Stimulated activated CD4-positive, alpha-beta T cell treated with anti-CD3 and anti-CD28 coated beads, Interleukin-4, amount 100 ng/mL, for 1 hour (primary cell): ENCODE measurements at regions not wholly inside any gene's neighbourhood (a gene's known extent, or its start where the extent isn't known, plus 50 kb on each side); places are given as distances from the start of the nearest gene placed in this dataset.

Experiments
- DNase-seq: peaks from one replicate; pipeline ENCODE4 v3.0.0-alpha.2; 2020

DNA sequence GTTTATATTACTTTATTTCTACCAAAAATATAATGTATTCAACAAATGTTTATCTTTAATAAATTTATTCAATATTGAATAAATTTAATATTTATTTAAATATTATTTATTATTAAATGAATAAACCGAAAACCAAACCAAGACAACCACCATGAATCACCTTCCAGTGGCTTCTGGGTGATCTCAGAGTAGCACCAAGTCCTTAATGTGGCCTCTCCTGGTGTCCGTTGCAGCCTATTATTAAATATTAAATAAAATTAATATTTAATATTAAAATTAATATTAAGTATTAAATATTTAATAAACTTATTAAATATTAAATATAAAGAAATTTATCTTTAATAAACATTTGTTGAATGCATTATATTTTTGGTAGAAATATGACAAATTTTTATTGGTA is 143.3 kb upstream of the PLPP4 start:
- DNase-seq, result no peak

DNA sequence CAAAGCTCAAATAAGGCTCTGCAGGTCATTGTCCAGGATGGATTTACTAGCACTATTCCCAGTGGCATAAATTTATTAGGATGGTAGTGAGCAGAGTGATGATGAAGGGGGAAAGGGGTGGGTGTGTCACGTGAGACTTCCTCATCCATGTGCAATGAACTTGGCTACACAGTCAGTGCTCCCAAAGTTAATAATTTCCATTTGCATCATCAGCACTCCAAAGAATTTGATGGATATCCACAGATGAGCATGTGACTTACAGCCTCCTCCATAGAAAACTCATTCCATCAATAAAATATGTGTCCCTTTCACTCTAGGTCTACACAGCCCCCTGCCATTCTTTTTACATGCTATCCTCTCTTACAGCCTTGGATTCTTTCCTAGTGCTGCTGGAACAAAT is 142.6 kb upstream of the PLPP4 start:
- no peak for DNase-seq

DNA sequence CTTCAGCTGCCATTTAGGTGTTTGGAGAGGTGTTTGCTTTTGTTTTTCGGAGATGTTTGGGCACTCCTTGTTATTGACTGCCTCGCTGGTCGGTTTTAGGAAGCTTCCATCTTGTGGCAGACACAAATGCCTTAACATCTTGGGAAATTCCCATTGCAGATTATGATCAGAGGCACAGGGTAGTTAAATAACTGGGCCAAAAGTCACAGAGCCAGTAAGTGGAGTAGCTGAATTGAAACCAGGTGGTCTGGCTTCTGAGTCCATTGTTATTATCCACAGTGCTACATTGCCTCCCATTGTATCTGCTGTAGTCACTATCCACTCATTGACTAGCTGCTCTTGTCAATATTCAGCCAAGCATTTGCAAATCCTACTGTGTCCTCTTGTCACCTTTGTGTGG is 138.2 kb upstream of the PLPP4 start:
- no peak for DNase-seq

DNA sequence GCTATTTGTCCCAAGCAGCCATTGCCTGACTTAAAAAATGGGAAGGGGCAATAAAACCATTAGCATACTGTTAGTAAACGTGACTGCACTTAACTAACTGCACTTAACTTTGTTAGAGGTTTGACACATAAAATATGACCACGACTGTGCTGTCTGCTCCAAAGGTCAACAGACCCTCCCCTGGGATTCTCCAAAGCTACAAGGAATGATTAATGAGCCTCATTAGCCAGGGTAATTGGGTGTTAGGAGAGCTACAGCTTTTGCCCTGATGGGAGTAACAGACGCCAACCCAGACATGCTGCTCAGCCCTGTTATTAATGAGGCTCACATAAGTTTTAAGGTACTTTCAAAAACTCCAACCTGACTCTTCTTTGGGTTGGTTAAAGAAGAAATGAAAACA is 129.4 kb upstream of the PLPP4 start:
- no peak for DNase-seq

DNA sequence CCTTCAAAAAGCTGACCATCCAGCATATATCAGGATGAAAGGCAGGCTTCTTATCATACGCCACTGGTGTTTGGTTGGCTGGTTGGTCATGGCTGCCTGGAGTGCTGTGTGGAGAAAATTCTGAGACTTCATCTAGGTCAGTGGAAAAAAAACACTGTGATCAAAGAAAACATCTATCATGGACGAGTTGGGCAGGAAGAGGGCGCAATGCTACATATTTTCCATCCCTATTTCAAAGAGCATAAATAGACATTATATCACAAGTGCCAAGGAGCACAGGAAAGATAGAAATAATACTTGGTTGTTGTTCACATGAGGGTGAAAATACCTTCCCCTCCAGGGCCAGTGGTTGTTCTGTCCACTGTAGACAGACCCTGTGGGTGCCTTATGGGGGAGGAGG is 128.4 kb upstream of the PLPP4 start:
- no peak for DNase-seq

DNA sequence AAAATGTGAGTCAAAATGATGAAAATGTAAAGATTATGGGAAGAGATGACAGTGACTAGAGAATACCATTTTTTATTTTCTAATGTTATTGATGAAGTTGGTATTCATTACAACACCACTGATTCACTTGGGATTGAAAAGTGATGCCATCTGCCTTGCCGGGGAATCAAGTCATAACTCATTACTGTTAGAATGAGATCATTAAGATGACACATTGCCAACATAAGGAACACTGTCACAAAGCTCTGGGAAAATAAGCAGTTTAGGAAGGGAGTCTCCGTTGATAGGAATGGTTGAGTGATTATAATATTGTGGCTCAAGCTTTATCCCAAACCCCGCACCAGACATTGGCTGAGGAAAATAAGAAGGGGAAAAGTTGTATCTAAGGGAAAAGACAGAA is 121.5 kb upstream of the PLPP4 start:
- DNase-seq, result no peak

DNA sequence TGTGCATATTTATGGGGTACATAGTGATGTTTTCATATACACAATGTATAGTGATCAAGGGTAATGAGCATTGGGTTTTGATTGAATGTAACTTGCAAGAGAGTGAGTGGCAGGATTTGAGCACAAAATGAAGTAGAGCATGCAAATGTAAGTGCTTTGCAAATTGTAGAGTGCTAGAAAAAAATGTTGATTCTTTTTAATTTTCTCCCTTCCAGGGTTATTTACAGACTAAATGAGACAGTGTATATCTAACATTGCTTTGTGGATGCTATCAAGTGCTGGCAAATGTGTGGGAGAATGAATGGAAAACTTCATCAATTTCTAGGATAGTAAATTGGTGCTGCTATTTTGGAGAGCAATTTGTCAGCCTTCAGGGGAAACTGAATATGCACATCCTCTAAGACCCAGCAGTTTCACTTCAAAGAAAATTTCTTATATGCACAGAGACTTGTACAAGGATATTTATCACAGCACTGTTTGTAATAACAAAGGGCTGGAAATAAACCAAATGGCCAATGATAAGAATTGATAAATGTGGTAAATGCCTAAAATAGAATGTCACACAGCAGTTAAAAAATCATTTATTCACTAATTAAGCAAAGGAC is 120.6 kb upstream of the PLPP4 start:
- DNase-seq, result no peak

DNA sequence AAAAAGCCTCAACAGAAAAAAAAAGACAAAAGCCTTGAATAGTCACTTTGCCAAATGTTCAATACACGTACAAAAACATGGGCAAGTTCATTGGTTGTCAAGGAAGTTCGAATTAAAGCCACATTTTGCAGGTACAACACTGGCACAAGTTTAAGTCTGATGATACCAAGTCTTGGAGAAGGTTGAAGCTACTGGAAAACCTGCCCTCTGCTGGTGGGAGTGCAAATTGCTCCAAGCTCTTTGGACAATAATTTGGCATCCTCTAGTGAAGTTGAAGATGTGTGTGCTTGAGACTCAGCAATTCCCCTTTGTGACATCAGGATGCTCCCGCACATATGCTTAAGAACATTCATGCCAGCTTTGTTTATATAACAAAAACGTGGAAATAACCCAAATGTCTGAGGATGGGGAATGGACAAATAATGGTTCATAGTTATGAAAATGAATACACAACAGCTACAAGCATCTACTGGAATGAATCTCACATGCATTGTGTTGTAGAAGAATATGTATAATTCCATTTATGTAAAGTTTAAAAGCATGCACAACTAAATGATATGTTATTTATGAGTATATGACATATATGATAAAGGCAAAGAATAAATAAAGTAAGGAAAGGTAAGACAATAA is 120.0 kb upstream of the PLPP4 start:
- DNase-seq, result peak; percentile 61

DNA sequence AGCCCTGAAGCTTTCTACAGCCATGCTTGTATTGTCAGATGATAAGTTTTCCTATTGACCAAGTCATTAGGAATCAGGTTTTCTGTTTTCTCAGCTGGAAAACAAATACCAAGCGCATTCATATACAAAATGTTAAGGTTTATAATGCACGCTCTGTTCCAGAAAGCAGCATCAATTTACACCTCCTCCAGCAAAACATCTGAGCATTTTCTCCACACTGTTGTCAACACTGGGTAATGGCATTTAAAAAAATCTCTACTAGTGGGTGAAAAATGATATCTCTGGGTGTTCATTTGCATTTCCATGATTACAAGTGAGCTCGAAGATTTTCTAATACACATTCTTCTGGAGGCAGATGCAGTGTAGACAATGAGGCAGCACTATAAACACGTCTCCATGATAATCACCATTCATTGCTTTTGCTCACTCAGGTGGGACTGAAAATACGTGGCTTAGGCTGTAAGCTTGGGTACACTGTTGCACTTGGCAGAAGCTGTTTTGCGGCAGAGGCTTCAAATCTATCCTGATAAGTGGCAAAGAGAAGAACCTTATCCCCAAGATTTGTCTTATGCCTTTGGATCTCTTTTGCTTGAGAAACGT is 114.8 kb upstream of the PLPP4 start:
- DNase-seq, result no peak

DNA sequence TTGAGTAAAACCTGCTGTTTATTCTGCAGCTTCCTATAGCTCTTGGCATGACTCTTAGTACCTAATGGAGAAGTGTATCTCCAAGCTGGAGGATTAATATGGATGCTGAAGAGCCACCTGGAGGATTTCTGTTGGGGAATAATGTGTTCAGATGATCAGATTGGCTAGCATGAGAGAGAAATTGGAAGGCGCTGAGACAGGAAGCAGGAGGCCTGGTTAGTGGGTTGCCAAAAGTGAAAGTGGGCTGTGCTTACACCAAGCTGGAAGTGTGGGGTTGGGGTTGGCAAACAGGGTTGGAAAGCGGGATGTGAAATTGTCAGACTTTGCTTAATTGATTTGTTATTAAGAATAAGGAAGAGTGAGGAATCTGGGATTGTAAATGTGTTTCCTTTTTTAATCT is 111.8 kb upstream of the PLPP4 start:
- no peak for DNase-seq

DNA sequence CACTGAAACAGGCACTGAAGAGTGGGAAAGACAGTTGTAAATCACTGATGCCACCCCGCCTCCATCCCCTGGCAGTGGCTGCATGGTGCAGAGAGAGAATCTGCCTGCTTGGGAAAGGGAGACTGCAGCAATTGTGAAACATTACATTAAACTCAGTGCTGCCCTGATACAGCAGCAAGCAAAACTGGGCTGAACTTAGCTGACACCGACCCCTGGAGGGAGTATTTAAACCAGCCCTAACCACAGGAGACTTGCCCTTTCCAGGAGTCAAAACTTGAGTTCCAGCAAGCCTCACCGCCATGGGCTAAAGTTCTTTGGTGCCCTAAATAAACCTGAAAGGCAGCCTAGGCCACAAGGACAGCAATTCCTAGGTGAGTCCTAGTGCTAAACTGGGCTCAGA is 109.4 kb upstream of the PLPP4 start:
- DNase-seq, result no peak

DNA sequence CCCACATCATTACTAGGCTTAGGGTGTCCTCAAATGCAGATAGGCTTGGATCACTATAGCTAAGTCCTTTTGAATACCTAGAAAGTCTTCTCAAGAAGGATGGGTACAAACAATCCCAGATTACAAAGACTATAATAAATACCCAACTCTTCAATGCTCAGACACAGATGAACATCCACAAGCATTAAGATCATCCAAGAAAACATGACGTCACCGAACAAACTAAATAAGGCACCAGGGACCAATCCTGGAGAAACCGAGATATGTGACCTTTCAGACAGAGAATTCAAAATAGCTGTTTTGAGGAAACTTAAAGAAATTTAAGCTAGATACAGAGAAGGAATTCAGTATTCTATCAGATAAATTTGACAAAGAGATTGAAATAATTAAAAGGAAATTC is 108.0 kb upstream of the PLPP4 start:
- no peak for DNase-seq

DNA sequence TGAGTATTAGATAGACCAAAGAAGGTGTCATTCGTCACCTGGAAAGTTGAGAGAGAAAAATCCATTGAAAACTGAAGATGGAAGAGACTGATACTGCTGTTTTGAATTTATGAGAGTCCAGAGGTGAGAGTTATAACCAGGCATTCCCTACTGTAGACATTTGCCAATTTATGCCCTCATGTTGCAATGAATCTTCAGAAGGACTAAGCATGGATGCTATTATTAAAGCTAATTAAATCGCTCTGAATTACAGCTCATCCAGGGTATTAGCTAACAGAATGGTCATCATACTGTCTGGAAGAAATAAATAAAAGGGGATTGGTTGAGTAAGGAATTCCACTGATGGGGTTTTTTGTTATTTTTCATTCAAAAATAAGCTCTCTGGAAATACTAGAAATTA is 101.6 kb upstream of the PLPP4 start:
- no peak for DNase-seq

DNA sequence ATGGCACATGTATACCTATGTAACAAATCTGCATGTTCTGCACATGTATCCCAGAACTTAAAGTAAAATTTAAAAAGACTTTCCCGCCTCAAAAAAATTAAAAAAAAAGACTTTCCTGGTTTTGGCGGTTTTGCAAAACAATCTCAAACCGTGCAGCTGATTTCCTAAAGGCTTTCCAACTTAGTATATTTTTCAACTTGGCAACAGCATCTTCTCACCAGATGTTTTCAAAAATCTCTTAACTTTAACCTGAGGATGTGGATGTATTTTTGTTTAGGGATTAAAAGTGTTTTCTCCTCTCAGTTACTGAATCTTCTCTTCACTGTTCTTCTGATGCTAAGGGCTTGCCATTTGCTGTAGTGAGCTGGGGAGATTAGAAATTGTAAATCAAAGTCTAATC is 96.5 kb upstream of the PLPP4 start:
- no peak for DNase-seq

DNA sequence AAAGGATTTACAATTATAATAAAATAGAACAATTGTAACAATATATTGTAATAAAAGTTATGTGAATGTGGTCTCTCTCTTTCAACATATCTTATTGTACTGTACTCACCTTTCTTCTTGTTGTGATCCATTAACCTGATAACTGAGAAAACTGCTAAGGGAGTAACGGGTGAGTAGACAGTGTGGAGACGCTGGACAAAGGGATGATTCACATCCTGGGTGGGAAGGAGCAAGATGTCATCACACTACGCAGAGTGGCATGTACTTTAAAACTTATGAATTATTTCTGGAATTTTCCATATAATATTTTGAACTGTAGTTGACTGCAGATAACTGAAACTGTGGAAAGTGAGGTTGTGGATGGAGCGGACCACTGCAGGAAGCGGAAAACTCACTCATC is 91.2 kb upstream of the PLPP4 start:
- no peak for DNase-seq

DNA sequence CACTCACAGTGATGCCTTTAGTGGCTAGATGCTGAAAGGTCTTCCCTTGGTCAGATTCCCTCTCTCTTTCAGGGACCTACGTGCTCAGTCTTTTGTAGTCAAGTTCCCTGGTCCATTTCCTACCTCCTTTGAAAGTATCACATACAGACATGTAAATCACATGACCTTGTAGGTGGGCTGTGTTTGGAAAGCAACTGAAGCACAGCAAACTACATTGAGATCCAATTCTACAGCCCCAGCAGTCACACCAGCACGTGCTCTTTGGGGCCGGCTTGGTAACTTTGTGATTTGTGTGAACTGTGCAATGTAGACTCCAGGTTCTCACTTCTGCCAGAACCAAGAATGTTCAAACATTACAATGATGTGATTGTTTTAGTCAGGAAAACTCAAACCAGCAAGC is 89.7 kb upstream of the PLPP4 start:
- DNase-seq, result no peak

DNA sequence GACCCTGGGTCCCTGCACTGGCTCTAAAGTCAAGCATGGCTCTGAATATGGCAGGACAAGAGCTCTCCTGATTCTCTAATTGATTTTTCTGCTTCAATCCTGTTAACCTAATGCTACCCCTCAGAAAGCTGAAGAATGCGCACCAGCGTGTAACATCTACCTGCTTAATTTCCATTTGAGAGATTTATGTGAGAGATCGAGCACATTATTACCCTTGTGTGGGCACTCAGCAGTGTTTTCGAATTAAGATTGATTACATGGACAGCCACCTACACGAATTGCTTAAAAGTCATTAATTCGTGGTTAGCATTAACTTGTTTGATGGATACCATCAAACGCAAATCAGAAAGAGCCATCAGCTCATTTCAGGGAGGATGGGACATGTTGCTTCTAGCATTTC is 88.7 kb upstream of the PLPP4 start:
- DNase-seq, result no peak

DNA sequence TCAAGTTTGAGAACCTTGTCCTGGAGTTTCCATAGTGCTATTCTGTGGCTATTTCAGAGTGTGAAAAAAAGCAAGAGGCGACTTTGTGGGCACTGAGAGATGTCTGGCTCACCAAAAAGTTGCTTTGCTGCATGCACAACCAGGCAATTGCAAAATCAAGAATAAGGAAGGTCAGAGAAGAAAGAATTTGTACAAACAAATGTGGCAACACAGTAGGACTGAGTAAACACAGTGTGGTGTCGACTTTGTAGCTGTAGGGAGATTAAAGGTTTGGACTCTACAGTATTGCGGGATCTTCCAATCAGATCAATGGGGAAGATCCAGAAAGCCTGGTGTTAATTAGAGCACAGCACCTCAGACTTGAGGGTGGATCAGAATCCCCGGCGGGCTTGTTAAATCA is 88.1 kb upstream of the PLPP4 start:
- DNase-seq, result no peak

DNA sequence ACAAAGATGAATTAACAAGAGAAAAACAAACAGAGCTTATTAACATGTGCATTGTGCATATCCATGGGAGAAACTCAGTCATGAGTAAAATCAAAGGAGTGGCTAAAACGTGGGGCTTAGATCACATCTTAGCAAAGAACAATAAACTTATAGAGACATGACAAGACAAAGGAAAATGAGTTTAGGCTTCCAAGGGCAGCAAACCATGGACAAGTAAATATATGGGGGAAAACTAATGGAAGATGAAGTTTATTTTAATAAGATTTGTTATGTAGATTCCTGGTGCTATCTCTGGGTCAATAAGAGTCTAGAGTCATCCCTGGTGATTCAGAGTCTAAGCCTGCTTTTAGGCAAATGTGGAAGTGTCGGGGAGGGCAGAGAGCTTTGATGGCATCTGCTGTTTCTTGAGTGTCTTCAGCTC is 87.2 kb upstream of the PLPP4 start:
- DNase-seq, result no peak

DNA sequence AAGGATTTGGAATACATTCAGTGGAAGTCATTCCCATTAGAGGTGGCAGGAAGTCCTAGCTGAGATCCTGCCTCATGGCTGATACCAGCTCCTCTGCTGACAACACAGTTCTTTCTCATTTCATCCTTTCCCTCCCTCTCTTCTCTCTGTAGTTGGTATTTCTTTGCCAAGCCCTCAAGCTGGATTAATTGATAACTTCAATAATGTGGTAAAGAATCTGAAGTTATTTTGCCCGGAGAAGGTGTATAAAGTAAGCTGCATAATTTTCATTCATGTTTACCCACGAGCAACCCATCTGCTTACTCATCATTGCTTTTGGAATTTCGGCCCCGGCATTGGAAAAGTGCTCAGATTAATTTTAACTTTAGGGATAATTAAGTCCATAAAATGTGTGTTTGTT is 85.2 kb upstream of the PLPP4 start:
- no peak for DNase-seq

DNA sequence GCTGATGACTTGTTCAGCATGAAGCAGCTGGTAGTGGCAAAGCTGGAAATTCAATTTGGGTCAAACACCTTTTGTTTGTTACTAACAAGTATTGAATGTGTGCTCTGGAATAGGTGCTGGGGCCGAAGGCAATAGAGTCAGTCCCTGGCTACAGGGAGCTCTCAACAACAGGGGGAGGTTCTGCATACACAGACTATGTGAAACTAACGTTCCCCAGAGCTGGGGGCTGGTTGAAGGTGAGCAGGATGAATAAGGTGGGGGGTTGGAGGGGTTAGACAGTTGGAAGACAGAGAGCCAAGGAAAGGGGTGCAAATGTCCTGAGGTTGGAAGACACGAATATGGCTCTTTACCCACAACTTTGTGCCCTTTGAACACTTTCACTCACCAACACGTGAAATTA is 84.1 kb upstream of the PLPP4 start:
- DNase-seq, result no peak

DNA sequence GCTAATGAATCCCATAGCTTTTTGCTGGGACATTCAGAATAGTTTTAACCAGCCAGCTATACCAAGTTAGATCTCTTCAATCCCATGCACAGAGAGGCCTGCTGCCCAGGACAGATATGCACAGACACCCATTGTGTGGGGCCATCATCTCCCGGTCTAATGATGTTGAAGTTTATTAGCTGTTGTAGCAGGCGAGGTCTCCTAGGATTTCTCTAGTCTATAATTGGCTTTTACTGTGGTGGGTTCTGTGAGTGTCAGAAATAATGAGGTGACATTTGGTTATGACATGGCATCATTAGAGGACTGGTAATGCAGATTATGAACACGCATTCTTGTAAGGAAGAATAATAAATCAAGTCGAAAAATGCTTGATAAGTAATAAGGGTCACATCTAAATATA is 81.4 kb upstream of the PLPP4 start:
- DNase-seq, result no peak

DNA sequence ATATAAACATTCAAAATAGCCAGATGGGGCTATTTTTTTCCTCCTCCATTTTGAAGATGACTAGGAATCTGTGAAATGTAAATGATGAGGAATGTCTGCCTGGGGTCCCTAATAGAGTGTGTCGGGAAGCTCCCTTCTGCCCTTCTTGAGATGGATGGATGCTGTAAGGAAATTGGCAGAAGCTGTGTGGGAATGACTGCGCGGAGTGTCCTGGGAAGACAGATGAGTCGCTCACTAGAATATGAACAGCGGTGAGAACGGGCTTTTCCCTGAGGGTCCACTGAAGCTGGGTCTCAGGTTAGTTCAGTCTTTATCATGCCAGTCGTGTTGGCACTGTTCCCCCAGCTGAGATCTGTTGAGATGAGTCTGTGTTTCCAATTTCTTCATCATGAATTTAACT is 75.1 kb upstream of the PLPP4 start:
- DNase-seq, result no peak

DNA sequence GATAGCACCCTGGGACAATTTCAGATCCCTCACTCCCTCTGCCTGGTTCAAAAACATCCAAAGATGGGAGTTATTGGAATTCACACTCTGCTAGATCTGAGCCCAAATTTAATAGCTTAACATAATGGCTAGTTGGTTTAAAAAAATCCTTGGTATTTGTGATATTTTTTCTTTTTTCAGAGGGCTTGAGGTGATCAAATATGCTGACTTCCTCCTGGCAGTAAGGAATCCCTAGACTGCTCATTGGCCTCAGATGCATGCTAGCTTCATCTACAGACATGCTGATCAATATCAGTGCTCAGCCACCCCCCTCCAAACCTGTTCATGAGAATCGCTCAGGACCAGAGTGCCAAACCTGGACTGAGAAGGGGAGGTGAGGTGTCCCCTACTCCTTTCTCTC is 74.7 kb upstream of the PLPP4 start:
- no peak for DNase-seq

DNA sequence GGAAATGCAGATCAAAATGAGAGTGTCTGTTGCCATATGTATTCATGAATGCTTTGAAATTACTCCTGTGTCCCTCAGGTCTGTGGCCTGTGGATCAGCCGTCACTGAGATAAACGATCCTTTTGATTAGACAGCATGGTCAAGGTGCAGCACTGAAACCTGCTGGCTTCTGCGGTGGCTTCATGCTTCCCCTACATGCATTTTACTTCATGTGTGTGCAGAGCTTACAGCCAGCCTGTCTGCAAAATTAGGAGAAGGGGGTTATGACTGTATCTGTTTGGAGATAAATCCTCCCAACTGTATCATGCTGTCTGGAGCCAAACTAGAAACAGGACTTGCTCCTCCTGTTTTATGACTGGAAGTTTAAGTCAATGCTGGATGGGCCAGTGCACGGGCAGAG is 71.0 kb upstream of the PLPP4 start:
- DNase-seq, result no peak
